Gastrocnemius medialis (tissue), 4 donors: ENCODE measurements at regions not wholly inside any gene's neighbourhood (a gene's known extent, or its start where the extent isn't known, plus 50 kb on each side); places are given as distances from the start of the nearest gene placed in this dataset.

Experiments
- CTCF ChIP-seq, 5 experiments: fragments of 450-650 bp in 3 of 5; fragments of 200-600 bp in 2 of 5; sonication (generic) in 2 of 5; IDR thresholded peaks in 4 of 5; conservative IDR thresholded peaks in 1 of 5; 1 replicate in 4 of 5; 2 replicates in 1 of 5; pipeline ENCODE4 v1.5.1; 2016 to 2019; ENCODE audit warnings: antibody characterized with exemption in 5 of 5, mild to moderate bottlenecking in 3 of 5, moderate library complexity in 3 of 5
- POLR2A ChIP-seq, 2 donors: fragments of 450-650 bp; IDR thresholded peaks; one replicate each; pipeline ENCODE4 v1.6.1; 2017; ENCODE audit warnings: antibody characterized with exemption in 2 of 2, mild to moderate bottlenecking in 2 of 2, moderate library complexity in 2 of 2

- TF ChIP-seq CTCF (IDR thresholded peaks at IDR 0.05 in 4 of 5, conservative IDR thresholded peaks at IDR 0.05 in 1 of 5) (no peak), POLR2A (IDR thresholded peaks at IDR 0.05) (no peak)
These were observed 248.5 kb upstream of the NPY start for GRCh38 chr7:24035366-24036032.
